K562 (cell line): ENCODE measurements at regions not wholly inside any gene's neighbourhood (a gene's known extent, or its start where the extent isn't known, plus 50 kb on each side); places are given as distances from the start of the nearest gene placed in this dataset.

ENCODE experiments used
- CSDE1 ChIP-seq, 2 experiments: fragments of 450-650 bp; IDR thresholded peaks; 2 replicates each; pipeline ENCODE4 v1.6.1; 2016; ENCODE audit warnings: mild to moderate bottlenecking in 1 of 2
- DIDO1 ChIP-seq: fragments of 450-650 bp; IDR thresholded peaks from 2 replicates; pipeline ENCODE4 v1.6.1; 2016; ENCODE audit warnings: low read depth, missing biosample characterization, missing genetic modification characterization
- DNMT1 ChIP-seq: fragments of 450-650 bp; IDR thresholded peaks from 2 replicates; pipeline ENCODE4 v1.6.1; 2016; ENCODE audit warnings: antibody characterized with exemption, mild to moderate bottlenecking
- FOXM1 ChIP-seq, 2 experiments: fragments of 450-650 bp in 1 of 2; sonication (generic) in 1 of 2; formaldehyde crosslinking in 1 of 2; IDR thresholded peaks; 2 replicates each; pipeline versions ENCODE4 v1.6.1 to v1.9.0; 2017 to 2022; ENCODE audit warnings: low read depth in 2 of 2, mild to moderate bottlenecking in 2 of 2, missing genetic modification reagents in 1 of 2, moderate library complexity in 1 of 2
- KHSRP ChIP-seq: fragments of 450-650 bp; IDR thresholded peaks from 2 replicates; pipeline ENCODE4 v1.6.1; 2017
- NR3C1 ChIP-seq: sonication (generic); formaldehyde crosslinking; IDR thresholded peaks from 2 replicates; pipeline ENCODE4 v1.8.1; 2022; ENCODE audit warnings: missing genetic modification reagents
- POLR2AphosphoS5 ChIP-seq: IDR thresholded peaks from 2 replicates; pipeline ENCODE4 v1.6.1; 2011; ENCODE audit warnings: mild to moderate bottlenecking, low read depth, low read length, moderate library complexity; ENCODE audit not compliant: control insufficient read depth, insufficient read depth
- SAFB ChIP-seq: fragments of 200-400 bp; formaldehyde crosslinking; IDR thresholded peaks from 2 replicates; pipeline ENCODE4 v1.6.1; 2017; ENCODE audit warnings: low read depth, low read length, borderline replicate concordance
- TBP ChIP-seq: optimal IDR thresholded peaks from 2 replicates; pipeline ENCODE3; 2011; ENCODE audit warnings: low read depth, low read length, improper control_type of control experiment
- ZNF140 ChIP-seq: fragments of 250-450 bp; sonication (Bioruptor Pico); IDR thresholded peaks from 2 replicates; pipeline ENCODE4 v1.8.0; 2021; ENCODE audit warnings: moderate library complexity, mild to moderate bottlenecking, inconsistent platforms

DNA sequence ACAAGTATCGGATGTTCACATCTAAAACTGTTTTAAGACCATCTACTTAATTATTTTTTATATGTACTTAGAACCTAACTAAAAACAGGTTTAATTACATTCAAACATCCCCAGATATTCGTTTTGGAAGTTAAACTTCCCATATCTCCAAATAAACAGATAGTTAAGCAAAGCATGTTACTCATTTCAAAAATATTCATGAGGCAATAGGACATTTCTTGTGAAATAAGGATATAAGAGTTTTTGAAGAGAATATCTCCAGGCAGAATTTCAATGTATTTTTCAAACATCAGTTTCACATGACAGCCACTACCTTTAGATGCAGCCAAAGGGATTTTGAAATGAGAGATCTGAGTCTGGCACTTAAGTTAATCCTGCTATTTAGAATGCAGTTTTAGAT, 697.5 kb downstream of the SLITRK1 start:
- TF ChIP-seq DNMT1 (no peak), POLR2AphosphoS5 (no peak), CSDE1 (IDR thresholded peaks at IDR 0.05) (no peak), DIDO1 (tag) (no peak), ZNF140 (CRISPR knock-in tag) (no peak), NR3C1 (no peak), FOXM1 (IDR thresholded peaks at IDR 0.05; ENCODE audit: low read depth) (no peak), FOXM1 (CRISPR knock-in tag; IDR thresholded peaks at IDR 0.05; ENCODE audit: low read depth) (no peak), SAFB (no peak), KHSRP (no peak), TBP (no peak)
